GM23338 (cell line): ENCODE measurements at regions not wholly inside any gene's neighbourhood (a gene's known extent, or its start where the extent isn't known, plus 50 kb on each side); places are given as distances from the start of the nearest gene placed in this dataset.

Experiments used
- CREB1 ChIP-seq: fragments of 250-450 bp; sonication (Bioruptor Pico); IDR thresholded peaks from 2 replicates; pipeline ENCODE4 v1.5.0; 2020; ENCODE audit warnings: low read depth, mild to moderate bottlenecking, moderate library complexity
- CTCF ChIP-seq, 2 experiments: fragments of 200-600 bp in 1 of 2; sonication (generic) in 1 of 2; conservative IDR thresholded peaks; 2 replicates each; pipeline versions ENCODE4 v1.5.1 to v1.6.1; 2016 to 2017; ENCODE audit warnings: antibody characterized with exemption in 2 of 2, low read depth in 2 of 2, mild to moderate bottlenecking in 2 of 2, moderate library complexity in 1 of 2
- ETS1 ChIP-seq: IDR thresholded peaks from 2 replicates; pipeline ENCODE4 v1.6.1; 2016; ENCODE audit warnings: antibody characterized with exemption
- EZH2 ChIP-seq: fragments of 200-600 bp; sonication (generic); IDR thresholded peaks from one replicate; pipeline ENCODE4 v1.8.0; 2017; ENCODE audit warnings: antibody characterized with exemption, mild to moderate bottlenecking, low read depth; ENCODE audit not compliant: unreplicated experiment
- EZH2phosphoT487 ChIP-seq: fragments of 200-600 bp; sonication (generic); IDR thresholded peaks from one replicate; pipeline ENCODE4 v1.8.1; 2018; ENCODE audit warnings: antibody characterized with exemption; ENCODE audit not compliant: unreplicated experiment
- JUNB ChIP-seq: IDR thresholded peaks from one replicate; pipeline ENCODE4 v1.6.1; 2016; ENCODE audit warnings: antibody characterized with exemption; ENCODE audit not compliant: unreplicated experiment
- NANOG ChIP-seq: IDR thresholded peaks from 2 replicates; pipeline ENCODE4 v1.6.1; 2016; ENCODE audit warnings: antibody characterized with exemption, borderline replicate concordance
- POLR2AphosphoS5 ChIP-seq: IDR thresholded peaks from 2 replicates; pipeline ENCODE4 v1.6.1; 2016; ENCODE audit warnings: antibody characterized with exemption, low read depth
- REST ChIP-seq: IDR thresholded peaks from one replicate; pipeline ENCODE4 v1.6.1; 2018; ENCODE audit warnings: antibody characterized with exemption; ENCODE audit not compliant: unreplicated experiment
- STAT1 ChIP-seq: IDR thresholded peaks from one replicate; pipeline ENCODE4 v1.6.1; 2016; ENCODE audit warnings: antibody characterized with exemption; ENCODE audit not compliant: unreplicated experiment
- ZNF114 ChIP-seq: fragments of 250-450 bp; sonication (Bioruptor Pico); IDR thresholded peaks from 2 replicates; pipeline ENCODE4 v1.5.0; 2020; ENCODE audit warnings: mild to moderate bottlenecking, moderate library complexity

- no peak for TF ChIP-seq CTCF (conservative IDR thresholded peaks at IDR 0.05; ENCODE audit: low read depth in 2 of 2)
- no peak for TF ChIP-seq POLR2AphosphoS5
- TF ChIP-seq EZH2phosphoT487: no peak
- no peak for TF ChIP-seq NANOG
- TF ChIP-seq CREB1 (CRISPR knock-in tag): no peak
- TF ChIP-seq EZH2: no peak
- no peak for TF ChIP-seq REST
- no peak for TF ChIP-seq JUNB
- TF ChIP-seq STAT1: no peak
- TF ChIP-seq ETS1: no peak
- TF ChIP-seq ZNF114: no peak
These were observed 92.4 kb downstream of the KPNA2 start for GRCh38 chr17:68127914-68128313.
